EH (cell line): ENCODE measurements at regions not wholly inside any gene's neighbourhood (a gene's known extent, or its start where the extent isn't known, plus 50 kb on each side); places are given as distances from the start of the nearest gene placed in this dataset.
"Not testable (repeated sequence)": the region's sequence is repeated elsewhere in the genome, so short reads cannot be mapped to it uniquely, and the experiment has no call there.

Experiments
- DNase-seq: peaks from one replicate; pipeline ENCODE4 v3.0.0-alpha.2; 2015; ENCODE audit warnings: low read depth

DNA sequence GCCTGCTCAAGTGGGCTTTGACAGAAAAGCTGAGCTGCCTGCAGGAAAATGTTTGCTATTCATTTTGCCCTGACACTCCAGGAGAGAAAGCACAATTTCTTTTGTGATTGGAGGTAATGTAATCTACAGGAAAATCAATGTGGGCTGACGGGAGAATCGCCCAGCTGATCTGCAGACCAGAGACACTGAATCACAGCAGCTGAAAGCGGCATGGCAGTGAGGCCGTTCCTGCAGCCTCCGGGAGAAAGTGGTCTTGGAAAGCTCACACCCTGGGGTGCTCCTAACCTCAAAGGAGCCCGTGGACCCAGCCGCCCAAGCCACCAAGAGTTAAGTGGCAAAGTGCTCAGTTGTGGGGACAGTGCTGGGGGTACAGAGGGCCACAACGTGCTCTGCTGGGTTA lies 593.6 kb downstream of the BNC2 start:
- DNase-seq = no peak

GRCh38 chr9:16277471-16277960 lies 593.0 kb downstream of the BNC2 start:
- no peak for DNase-seq

- peak; percentile 18 for DNase-seq
These were observed 592.0 kb downstream of the BNC2 start for GRCh38 chr9:16278326-16278999.

DNA sequence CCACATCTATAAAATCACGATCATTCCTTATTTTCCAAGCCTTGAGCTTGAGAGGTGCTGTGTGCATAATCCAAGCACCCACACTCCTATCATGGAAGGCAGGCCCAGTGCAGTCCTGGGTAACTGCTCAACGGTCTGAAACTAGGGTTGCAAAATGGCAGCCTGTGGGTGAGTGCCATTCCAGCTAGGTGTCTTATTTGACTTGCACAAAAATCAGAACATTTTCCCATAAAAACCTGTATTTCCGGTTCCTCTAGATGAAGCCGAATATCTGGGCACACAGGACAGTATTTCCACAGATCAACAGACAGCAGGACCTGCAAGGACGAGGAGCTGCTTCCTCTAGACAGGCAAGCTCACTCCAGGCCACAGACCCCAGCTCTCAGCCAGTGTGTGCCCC lies 588.8 kb downstream of the BNC2 start:
- DNase-seq = no peak

DNA sequence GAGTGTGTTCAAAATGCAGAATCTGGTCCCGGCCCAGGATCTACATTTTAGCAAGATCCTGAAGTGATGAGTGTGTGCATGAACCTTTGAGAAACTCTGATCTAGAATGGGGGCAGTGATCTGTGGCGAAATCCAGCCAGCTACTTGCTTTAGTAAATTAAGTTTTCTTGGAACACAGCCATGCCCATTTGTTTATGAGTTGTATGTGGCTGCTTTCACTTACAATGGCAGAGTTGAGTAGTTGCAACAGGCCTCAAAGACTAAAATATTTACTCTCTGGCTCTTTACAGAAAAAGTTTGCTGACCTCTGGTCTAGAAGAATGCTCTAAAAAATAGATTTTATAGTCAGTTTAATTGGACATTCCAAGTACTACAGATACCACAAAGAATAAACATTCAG lies 588.3 kb downstream of the BNC2 start:
- DNase-seq = peak; percentile 91

- no peak for DNase-seq
These were observed 587.8 kb downstream of the BNC2 start for GRCh38 chr9:16282718-16283117.

DNA sequence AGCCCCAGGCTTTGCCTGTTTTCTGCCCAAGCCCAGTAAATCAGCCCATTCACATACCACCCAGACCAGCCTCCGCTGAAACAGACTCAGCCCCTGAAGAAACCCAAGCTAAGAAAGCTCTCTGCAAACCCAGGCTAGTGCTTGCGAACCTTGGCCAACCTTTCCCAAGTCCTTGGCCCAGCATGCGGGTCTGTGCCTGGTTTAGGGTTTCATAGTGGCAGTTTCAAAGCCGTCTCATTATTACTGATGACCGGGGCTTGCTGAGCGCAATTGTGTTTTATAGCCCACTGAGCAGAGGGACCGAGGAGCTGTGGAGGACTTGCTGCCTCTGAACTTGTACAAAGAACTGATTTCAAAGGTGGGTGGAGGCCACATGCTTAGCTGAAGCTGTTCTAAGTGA lies 584.3 kb downstream of the BNC2 start:
- no peak for DNase-seq

DNA sequence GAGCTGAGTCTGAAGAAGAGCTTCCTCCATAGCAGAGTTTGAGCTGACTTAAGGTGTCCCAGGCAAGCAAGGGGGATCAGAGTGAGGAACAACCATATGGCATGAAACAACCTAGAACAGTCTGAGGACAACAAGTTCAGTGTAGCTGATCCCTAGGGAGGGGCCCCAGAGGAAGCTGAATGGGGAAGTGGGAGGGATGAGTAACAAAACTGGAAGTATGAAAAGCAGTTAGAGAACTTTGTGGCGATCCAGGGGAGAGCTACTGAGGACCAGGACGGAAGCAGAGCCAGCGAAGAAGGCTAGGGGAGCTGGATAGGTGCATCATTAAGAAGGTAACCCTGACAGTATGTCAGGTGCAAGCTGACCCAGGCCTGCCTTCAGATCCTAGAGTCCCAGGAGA lies 580.8 kb downstream of the BNC2 start:
- DNase-seq = no peak

DNA sequence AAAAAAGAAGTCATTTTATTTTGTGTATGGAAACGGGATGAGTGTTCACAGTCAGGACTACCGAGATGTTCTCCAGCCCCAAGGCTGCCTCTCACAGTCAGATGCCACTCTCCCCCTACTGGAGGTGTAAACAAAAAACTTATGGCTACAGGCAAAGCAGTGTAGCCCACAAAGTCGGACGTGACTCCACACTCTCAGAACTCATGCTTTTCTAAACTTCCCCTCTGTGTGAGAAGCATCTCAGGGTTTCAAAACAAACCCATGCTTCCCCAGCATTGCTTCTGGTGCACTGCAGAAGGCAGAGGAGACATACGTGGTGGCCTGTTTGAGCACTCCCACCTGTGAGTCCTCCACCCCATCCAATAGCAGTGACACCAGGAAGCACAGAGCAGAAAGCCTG lies 580.3 kb downstream of the BNC2 start:
- DNase-seq = no peak

DNA sequence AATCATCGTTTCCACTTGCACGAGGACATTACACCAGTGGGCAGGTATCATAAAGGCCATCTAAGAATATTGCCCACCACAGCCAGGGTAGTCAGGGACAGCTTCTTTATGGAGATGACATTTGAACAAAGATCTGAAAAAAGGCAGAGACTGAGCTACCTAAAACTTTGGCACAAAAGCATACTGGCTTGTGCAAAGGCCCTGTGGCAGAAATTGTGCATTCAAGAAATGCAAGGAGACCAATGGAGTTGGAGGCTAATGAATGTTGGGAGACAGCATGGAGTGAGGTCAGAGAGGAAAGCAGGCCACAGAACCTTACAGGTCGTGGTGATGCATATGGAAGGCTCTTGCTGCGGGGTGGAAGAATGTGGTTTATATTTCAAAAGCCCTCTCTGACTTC lies 578.5 kb downstream of the BNC2 start:
- DNase-seq = no peak

GRCh38 chr9:16293610-16294009 lies 576.9 kb downstream of the BNC2 start:
- no peak for DNase-seq

DNA sequence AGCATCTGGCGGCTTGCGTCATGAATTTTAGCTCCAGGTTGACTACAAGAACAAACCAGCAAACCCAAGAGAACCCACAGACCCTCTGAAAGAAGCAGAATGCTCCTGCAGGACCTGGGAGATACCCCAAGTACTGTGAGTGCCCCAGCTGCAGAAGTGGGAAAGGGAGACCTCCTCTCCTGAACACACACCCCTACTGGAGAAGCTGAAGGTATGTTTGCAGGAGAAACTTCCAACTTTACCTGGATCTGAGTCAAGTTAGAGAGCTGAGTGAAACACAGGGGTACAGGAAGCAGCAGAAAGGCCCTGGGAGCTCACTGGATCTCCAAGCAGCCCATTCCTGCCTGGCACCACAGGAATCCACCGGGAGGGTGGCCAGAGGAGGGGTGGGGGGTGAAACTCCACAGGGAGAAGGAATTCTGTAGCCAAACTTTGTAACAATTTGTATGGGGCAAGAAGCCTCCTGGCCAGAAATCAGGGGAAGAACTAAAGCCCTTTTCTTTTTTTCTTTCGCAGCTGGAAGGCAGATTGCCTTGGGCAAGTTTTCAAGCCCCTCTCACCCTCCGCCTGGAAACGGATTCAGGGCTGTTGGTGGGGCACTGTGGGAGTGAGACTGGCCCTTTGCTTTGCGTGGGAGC lies 576.2 kb downstream of the BNC2 start:
- DNase-seq = peak; percentile 50

- DNase-seq = not testable (repeated sequence)
These were observed 575.5 kb downstream of the BNC2 start for GRCh38 chr9:16294940-16295339.

- not testable (repeated sequence) for DNase-seq
These were observed 571.1 kb downstream of the BNC2 start for GRCh38 chr9:16299368-16299767.

GRCh38 chr9:16303506-16303905 lies 567.0 kb downstream of the BNC2 start:
- no peak for DNase-seq

DNA sequence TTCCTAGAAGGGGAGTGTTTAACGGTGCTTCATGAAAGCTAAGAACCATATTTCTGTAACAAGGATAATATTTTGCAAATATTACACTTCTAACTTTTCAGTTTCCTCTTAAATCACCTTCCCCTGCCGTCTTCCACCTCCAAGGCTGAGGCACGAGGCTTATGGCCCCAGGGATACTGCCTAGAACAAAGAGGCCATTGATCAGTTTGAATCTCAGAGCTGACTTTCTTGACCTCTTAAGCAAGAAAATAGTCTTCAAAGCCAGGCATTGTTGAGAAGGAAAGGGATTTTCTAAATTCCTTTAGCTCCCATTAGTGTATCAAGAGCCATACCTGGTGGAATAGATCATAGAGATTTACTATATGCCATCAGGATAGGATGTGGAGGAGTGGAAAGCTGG lies 566.2 kb downstream of the BNC2 start:
- DNase-seq = no peak

DNA sequence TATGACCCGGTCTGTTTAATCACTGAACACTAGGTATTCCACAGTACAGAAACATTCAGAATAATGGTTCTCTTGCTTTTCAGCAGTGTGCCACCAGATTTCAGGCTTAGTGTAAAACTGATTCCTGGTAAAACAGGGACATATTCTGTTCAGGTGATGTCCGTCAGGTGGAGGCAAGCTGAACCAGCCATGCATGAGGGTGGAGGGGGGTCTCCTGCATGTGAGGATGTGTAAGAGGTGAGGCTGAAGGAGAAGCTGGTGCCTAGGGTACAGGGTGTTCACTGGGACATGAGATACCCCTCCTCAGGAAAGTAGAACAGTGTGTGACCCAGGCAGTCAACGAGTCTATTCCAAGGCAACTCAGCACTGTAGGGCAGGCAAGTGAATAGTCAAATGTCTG lies 563.9 kb downstream of the BNC2 start:
- no peak for DNase-seq

DNA sequence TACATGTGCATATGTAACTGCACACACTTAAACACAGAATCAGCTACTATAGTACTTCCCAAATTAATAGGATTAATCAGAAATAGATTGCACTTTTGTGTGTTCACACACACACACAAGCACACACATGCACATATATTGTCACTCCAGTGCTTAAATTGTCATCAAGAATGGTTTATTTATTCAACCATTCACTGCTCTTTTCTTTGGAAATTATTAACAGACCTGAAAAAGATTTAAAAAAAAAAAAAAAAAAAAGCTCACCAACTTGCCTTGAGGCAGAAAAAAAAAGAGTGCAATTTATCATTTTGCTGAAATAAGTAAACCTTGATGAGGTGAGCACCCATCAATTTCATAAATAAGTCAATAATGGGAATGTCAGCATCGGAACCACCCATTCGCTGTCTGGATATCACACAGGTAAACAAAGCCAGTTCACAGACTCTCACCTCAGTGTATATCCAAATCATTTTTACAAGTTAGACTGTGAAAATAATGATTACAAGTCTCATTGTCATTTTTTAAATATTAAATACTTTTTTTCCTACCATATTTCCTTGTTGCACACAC lies 562.8 kb downstream of the BNC2 start:
- DNase-seq = no peak

- DNase-seq = no peak
These were observed 561.8 kb downstream of the BNC2 start for GRCh38 chr9:16308645-16309044.

GRCh38 chr9:16309082-16309468 lies 561.4 kb downstream of the BNC2 start:
- DNase-seq = no peak

DNA sequence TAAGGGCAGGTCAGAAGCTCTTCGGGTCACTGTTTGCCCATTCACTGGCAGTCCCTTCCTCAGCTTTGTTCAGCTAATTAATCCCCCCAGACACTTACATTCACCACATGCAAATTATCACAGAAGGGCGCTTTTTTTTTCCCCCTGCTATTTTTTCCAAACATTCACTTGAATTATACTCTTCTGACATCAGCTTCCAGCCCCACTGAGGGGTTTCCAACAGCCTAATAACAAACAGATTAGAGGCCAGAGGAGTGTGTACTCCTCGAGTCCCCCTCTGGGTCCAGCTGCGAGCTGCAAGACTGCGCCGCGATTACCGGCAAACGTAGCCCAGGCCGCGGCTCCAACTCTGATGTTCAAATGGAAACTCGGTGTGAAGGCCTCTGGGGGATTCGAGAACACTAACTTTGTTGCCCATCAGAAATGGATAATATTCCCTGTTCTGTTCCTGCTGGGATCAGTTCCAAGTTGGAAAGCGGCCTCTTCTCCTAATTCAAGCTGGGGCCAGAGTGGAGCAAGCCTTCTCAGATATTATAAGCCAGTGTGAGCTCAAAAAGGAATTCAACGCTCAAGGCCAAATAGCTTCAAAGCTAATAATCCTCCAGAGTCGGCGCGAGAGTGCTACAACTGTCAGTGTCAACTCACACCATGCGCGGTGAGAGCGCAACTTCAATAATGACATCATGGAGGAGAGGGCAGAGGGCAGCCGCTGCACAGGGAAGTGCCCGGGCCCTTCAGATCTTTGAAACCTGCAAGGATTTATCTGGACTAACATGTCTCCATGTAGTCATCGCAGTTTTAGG lies 560.8 kb downstream of the BNC2 start:
- DNase-seq = peak; percentile 20

DNA sequence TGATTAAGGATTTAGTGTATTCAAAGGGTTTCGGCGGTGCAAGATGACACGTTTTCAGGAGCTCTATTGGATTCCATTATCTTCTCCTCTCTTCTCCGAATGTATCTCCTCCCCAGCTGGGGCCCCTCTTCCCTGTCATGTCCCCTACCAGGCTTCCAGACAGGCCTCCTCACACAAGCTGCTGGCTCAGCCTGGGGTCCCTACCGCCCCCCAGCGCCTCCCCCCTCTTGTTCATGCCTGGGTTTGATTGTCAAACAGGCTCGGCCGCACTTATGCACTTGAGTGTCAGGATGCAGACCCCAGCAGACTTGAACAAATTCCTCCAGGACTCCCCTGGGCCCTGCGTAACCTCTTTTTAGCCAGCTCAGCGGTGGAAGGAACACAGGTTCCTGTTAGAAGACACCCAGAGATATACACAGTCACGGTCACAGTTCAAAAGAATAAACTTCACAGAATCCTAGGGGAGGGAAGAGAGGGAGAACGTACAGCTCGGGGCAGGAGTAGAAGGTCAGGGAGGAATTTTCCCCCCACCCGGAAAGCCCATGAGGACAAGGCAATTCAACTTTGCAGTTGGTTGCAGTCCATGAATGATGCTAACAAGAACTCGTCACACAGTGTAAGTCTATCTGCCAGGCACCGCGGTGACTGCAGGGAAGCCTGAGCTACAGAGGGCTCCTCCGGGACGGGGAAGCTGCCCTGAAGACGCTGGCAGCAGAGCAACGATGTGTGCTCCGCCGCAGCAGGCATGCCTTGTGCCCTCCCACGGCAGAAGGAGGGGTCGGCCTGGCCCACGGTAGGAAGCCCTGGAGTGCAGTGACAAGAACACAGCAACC lies 560.0 kb downstream of the BNC2 start:
- no peak for DNase-seq
